WTC11 (cell line): ENCODE measurements at regions not wholly inside any gene's neighbourhood (a gene's known extent, or its start where the extent isn't known, plus 50 kb on each side); places are given as distances from the start of the nearest gene placed in this dataset.

Experiments
- CTCF ChIP-seq: fragments of 200-600 bp; IDR thresholded peaks from 2 replicates; pipeline ENCODE4 v1.8.0; 2022; ENCODE audit warnings: antibody characterized with exemption
- ZMAT4 ChIP-seq: fragments of 250-450 bp; sonication (Bioruptor Pico); IDR thresholded peaks from 2 replicates; pipeline ENCODE4 v1.9.0; 2021; ENCODE audit warnings: mild to moderate bottlenecking

GRCh38 chr13:22176968-22177520, 506.2 kb downstream of the FGF9 start:
- TF ChIP-seq CTCF (no peak), ZMAT4 (no peak)
